HL-60 (cell line): ENCODE measurements at regions not wholly inside any gene's neighbourhood (a gene's known extent, or its start where the extent isn't known, plus 50 kb on each side); places are given as distances from the start of the nearest gene placed in this dataset.

Experiments
- CTCF ChIP-seq: IDR thresholded peaks from one replicate; pipeline ENCODE4 v1.5.1; 2011; ENCODE audit warnings: low read length, control low read depth, inconsistent platforms; ENCODE audit not compliant: insufficient read depth
- POLR2AphosphoS5 ChIP-seq: IDR thresholded peaks from 2 replicates; pipeline ENCODE4 v1.6.1; 2012; ENCODE audit warnings: low read depth
- SPI1 ChIP-seq: IDR thresholded peaks from 2 replicates; pipeline ENCODE4 v1.6.1; 2012; ENCODE audit warnings: low read depth, mild to moderate bottlenecking, borderline replicate concordance
- TF ChIP-seq, protein P1 (sequence below): IDR thresholded peaks from 2 replicates; pipeline ENCODE4 v1.6.1; 2012; ENCODE audit warnings: low read depth; ENCODE audit not compliant: insufficient replicate concordance

DNA sequence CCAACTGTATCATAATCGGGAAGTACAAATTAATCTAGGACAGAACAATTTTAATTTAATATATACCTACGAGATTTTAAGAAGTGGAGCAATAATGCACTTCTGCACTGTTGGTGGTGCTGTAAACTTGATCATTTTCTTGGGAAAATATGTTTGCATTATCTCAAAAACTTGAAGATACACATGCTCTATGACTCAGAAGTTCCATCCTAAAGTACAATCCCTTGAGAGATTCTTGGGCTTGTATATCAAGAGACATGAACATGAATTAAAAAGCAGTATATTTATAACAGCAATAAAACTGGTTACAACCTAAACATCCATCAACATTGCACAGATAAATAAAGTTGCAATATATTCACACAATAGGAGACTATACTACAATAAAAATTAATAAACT is 168.8 kb downstream of the CLCN4 start:
- TF ChIP-seq CTCF (no peak), POLR2AphosphoS5 (no peak), SPI1 (no peak)
- TF ChIP-seq, protein P1, sequence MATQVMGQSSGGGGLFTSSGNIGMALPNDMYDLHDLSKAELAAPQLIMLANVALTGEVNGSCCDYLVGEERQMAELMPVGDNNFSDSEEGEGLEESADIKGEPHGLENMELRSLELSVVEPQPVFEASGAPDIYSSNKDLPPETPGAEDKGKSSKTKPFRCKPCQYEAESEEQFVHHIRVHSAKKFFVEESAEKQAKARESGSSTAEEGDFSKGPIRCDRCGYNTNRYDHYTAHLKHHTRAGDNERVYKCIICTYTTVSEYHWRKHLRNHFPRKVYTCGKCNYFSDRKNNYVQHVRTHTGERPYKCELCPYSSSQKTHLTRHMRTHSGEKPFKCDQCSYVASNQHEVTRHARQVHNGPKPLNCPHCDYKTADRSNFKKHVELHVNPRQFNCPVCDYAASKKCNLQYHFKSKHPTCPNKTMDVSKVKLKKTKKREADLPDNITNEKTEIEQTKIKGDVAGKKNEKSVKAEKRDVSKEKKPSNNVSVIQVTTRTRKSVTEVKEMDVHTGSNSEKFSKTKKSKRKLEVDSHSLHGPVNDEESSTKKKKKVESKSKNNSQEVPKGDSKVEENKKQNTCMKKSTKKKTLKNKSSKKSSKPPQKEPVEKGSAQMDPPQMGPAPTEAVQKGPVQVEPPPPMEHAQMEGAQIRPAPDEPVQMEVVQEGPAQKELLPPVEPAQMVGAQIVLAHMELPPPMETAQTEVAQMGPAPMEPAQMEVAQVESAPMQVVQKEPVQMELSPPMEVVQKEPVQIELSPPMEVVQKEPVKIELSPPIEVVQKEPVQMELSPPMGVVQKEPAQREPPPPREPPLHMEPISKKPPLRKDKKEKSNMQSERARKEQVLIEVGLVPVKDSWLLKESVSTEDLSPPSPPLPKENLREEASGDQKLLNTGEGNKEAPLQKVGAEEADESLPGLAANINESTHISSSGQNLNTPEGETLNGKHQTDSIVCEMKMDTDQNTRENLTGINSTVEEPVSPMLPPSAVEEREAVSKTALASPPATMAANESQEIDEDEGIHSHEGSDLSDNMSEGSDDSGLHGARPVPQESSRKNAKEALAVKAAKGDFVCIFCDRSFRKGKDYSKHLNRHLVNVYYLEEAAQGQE: no peak
